Stimulated activated CD8-positive, alpha-beta memory T cell treated with anti-CD3 and anti-CD28 coated beads, Interleukin-7, amount 100 ng/mL, for 24 hours (primary cell): ENCODE measurements at regions not wholly inside any gene's neighbourhood (a gene's known extent, or its start where the extent isn't known, plus 50 kb on each side); places are given as distances from the start of the nearest gene placed in this dataset.

ENCODE experiments used
- DNase-seq: peaks from one replicate; pipeline ENCODE4 v3.0.0-alpha.2; 2020; ENCODE audit warnings: low read depth

GRCh38 chr7:156309016-156309620 is 331.5 kb upstream of the RNF32 start:
- no peak for DNase-seq

GRCh38 chr7:156307193-156307592 is 333.4 kb upstream of the RNF32 start:
- no peak for DNase-seq

GRCh38 chr7:156305351-156305750 is 335.2 kb upstream of the RNF32 start:
- DNase-seq, result no peak

- no peak for DNase-seq
These were observed 357.8 kb upstream of the RNF32 start for GRCh38 chr7:156282816-156283215.

- no peak for DNase-seq
These were observed 360.9 kb upstream of the RNF32 start for GRCh38 chr7:156279635-156280034.

GRCh38 chr7:156275292-156275691 is 365.3 kb upstream of the RNF32 start:
- no peak for DNase-seq

- no peak for DNase-seq
These were observed 366.0 kb upstream of the RNF32 start for GRCh38 chr7:156274557-156274956.

GRCh38 chr7:156261581-156261980 is 379.0 kb upstream of the RNF32 start:
- no peak for DNase-seq

GRCh38 chr7:156257904-156258303 is 382.7 kb upstream of the RNF32 start:
- no peak for DNase-seq

GRCh38 chr7:156255635-156256034 is 384.9 kb upstream of the RNF32 start:
- no peak for DNase-seq

GRCh38 chr7:156251861-156252260 is 388.7 kb upstream of the RNF32 start:
- DNase-seq, result no peak

GRCh38 chr7:156240532-156240931 is 400.0 kb upstream of the RNF32 start:
- no peak for DNase-seq

GRCh38 chr7:156238366-156239133 is 402.0 kb upstream of the RNF32 start:
- no peak for DNase-seq

GRCh38 chr7:156237614-156238013 is 403.0 kb upstream of the RNF32 start:
- no peak for DNase-seq

- DNase-seq, result no peak
These were observed 403.5 kb upstream of the RNF32 start for GRCh38 chr7:156236936-156237599.

GRCh38 chr7:156236181-156236889 is 404.2 kb upstream of the RNF32 start:
- no peak for DNase-seq

GRCh38 chr7:156234666-156235494 is 405.7 kb upstream of the RNF32 start:
- no peak for DNase-seq

GRCh38 chr7:156234192-156234591 is 406.4 kb upstream of the RNF32 start:
- no peak for DNase-seq

- DNase-seq, result no peak
These were observed 407.5 kb upstream of the RNF32 start for GRCh38 chr7:156232931-156233705.

- no peak for DNase-seq
These were observed 410.0 kb upstream of the RNF32 start for GRCh38 chr7:156230576-156230975.

GRCh38 chr7:156224833-156225225 is 412.6 kb upstream of the SHH start:
- DNase-seq, result no peak
